HAP-1 (cell line): ENCODE measurements at regions not wholly inside any gene's neighbourhood (a gene's known extent, or its start where the extent isn't known, plus 50 kb on each side); places are given as distances from the start of the nearest gene placed in this dataset.

Source experiments
- DNase-seq, 2 experiments: peaks; one replicate each; pipeline ENCODE4 v3.0.0-alpha.2; 2016 to 2020; ENCODE audit warnings: low spot score in 2 of 2
- H3K27me3 ChIP-seq: fragments of 250-450 bp; sonication (Bioruptor Pico); 2 replicates; pipeline ENCODE4 v1.5.1; 2020; ENCODE audit warnings: low read depth, mild to moderate bottlenecking, moderate library complexity
- H3K36me3 ChIP-seq: fragments of 250-450 bp; sonication (Bioruptor Pico); replicated peaks from 2 replicates; pipeline ENCODE4 v1.5.1; 2020; ENCODE audit warnings: mild to moderate bottlenecking
- H3K4me1 ChIP-seq: fragments of 250-450 bp; sonication (Bioruptor Pico); 2 replicates; pipeline ENCODE4 v1.5.1; 2020; ENCODE audit warnings: mild to moderate bottlenecking
- H3K4me3 ChIP-seq: fragments of 250-450 bp; sonication (Bioruptor Pico); 2 replicates; pipeline ENCODE4 v1.5.1; 2020; ENCODE audit warnings: mild to moderate bottlenecking, moderate library complexity
- H3K9me3 ChIP-seq: fragments of 250-450 bp; sonication (Bioruptor Pico); 2 replicates; pipeline ENCODE4 v1.5.1; 2020; ENCODE audit warnings: mild to moderate bottlenecking, moderate library complexity
- in situ Hi-C: fragments of 300-500 bp; cut with MboI; formaldehyde crosslinking; loops from 3 replicates; pipeline ENCODE4 v1.14.3; 2020; ENCODE audit warnings: low sequenced_read_pairs, inconsistent platforms, mixed read lengths

- no peak for DNase-seq
- Histone ChIP-seq H3K27me3 (no peaks in the 10 kb centered on the region), H3K4me1 (no peaks in the 10 kb centered on the region), H3K36me3 (no peaks in the 10 kb centered on the region), H3K4me3 (no peak overlapping the region), H3K9me3 (no peaks in the 10 kb centered on the region)
- in situ Hi-C loops, result no loop called here
These were observed 102.9 kb downstream of the CEBPB start for GRCh38 chr20:50293284-50294139.

- no peaks in the 10 kb centered on the region for H3K4me1 ChIP-seq
- in situ Hi-C loops, result no loop called here
These were observed 103.8 kb downstream of the CEBPB start for GRCh38 chr20:50294164-50295088.

GRCh38 chr20:50295345-50295744 lies 104.7 kb downstream of the CEBPB start:
- in situ Hi-C loops, result no loop called here
- Histone ChIP-seq H3K4me3 (no peak overlapping the region), H3K27me3 (no peaks in the 10 kb centered on the region), H3K4me1 (no peaks in the 10 kb centered on the region), H3K9me3 (no peaks in the 10 kb centered on the region), H3K36me3 (no peaks in the 10 kb centered on the region)
- no peak for DNase-seq

More at GRCh38 chr20:50294164-50295088, 103.8 kb downstream of the CEBPB start:
- H3K9me3 ChIP-seq, result no peaks in the 10 kb centered on the region
- H3K36me3 ChIP-seq, result no peaks in the 10 kb centered on the region
- no peak overlapping the region for H3K4me3 ChIP-seq
- no peak for DNase-seq
- no peaks in the 10 kb centered on the region for H3K27me3 ChIP-seq

- no peaks in the 10 kb centered on the region for H3K9me3 ChIP-seq
- H3K4me1 ChIP-seq, result no peaks in the 10 kb centered on the region
- H3K36me3 ChIP-seq, result no peaks in the 10 kb centered on the region
- no peak overlapping the region for H3K4me3 ChIP-seq
- no peaks in the 10 kb centered on the region for H3K27me3 ChIP-seq
- no peak for DNase-seq
- in situ Hi-C loops, result no loop called here
These were observed 105.3 kb downstream of the CEBPB start for GRCh38 chr20:50295762-50296449.

GRCh38 chr20:50296450-50297375 lies 106.1 kb downstream of the CEBPB start:
- no peaks in the 10 kb centered on the region for H3K36me3 ChIP-seq
- no peaks in the 10 kb centered on the region for H3K9me3 ChIP-seq
- H3K27me3 ChIP-seq, result no peaks in the 10 kb centered on the region
- no peak for DNase-seq
- in situ Hi-C loops, result no loop called here
- no peaks in the 10 kb centered on the region for H3K4me1 ChIP-seq
- H3K4me3 ChIP-seq, result no peak overlapping the region

- H3K4me3 ChIP-seq, result no peak overlapping the region
- H3K4me1 ChIP-seq, result no peaks in the 10 kb centered on the region
- H3K36me3 ChIP-seq, result no peaks in the 10 kb centered on the region
- in situ Hi-C loops, result no loop called here
- H3K9me3 ChIP-seq, result no peaks in the 10 kb centered on the region
- DNase-seq, result no peak
- no peaks in the 10 kb centered on the region for H3K27me3 ChIP-seq
These were observed 107.1 kb downstream of the CEBPB start for GRCh38 chr20:50297498-50298376.

- Histone ChIP-seq H3K27me3 (no peaks in the 10 kb centered on the region), H3K36me3 (no peaks in the 10 kb centered on the region), H3K4me3 (no peak overlapping the region), H3K9me3 (no peaks in the 10 kb centered on the region), H3K4me1 (no peaks in the 10 kb centered on the region)
- DNase-seq, result no peak
- in situ Hi-C loops, result no loop called here
These were observed 108.1 kb downstream of the CEBPB start for GRCh38 chr20:50298554-50299324.

- no peak for DNase-seq
- Histone ChIP-seq H3K4me1 (no peaks in the 10 kb centered on the region), H3K4me3 (no peak overlapping the region), H3K9me3 (no peaks in the 10 kb centered on the region), H3K27me3 (no peaks in the 10 kb centered on the region), H3K36me3 (no peaks in the 10 kb centered on the region)
- in situ Hi-C loops, result no loop called here
These were observed 108.6 kb downstream of the CEBPB start for GRCh38 chr20:50299325-50299629.

GRCh38 chr20:50301165-50301564 lies 110.5 kb downstream of the CEBPB start:
- DNase-seq, result no peak
- no peaks in the 10 kb centered on the region for H3K4me1 ChIP-seq

GRCh38 chr20:50301712-50302111 lies 111.1 kb downstream of the CEBPB start:
- Histone ChIP-seq H3K4me1 (no peaks in the 10 kb centered on the region), H3K4me3 (no peak overlapping the region), H3K9me3 (no peaks in the 10 kb centered on the region), H3K27me3 (no peaks in the 10 kb centered on the region), H3K36me3 (no peaks in the 10 kb centered on the region)
- in situ Hi-C loops, result no loop called here
- no peak for DNase-seq

More at GRCh38 chr20:50301165-50301564, 110.5 kb downstream of the CEBPB start:
- H3K9me3 ChIP-seq, result no peaks in the 10 kb centered on the region
- H3K36me3 ChIP-seq, result no peaks in the 10 kb centered on the region
- H3K27me3 ChIP-seq, result no peaks in the 10 kb centered on the region
- no peak overlapping the region for H3K4me3 ChIP-seq
- in situ Hi-C loops, result no loop called here

- no peaks in the 10 kb centered on the region for H3K27me3 ChIP-seq
- H3K9me3 ChIP-seq, result no peaks in the 10 kb centered on the region
- no peak overlapping the region for H3K4me3 ChIP-seq
- no peak for DNase-seq
- in situ Hi-C loops, result no loop called here
- no peaks in the 10 kb centered on the region for H3K36me3 ChIP-seq
- H3K4me1 ChIP-seq, result no peaks in the 10 kb centered on the region
These were observed 111.9 kb downstream of the CEBPB start for GRCh38 chr20:50302341-50303057.
